Pons (tissue), 1 donor: ENCODE measurements at regions not wholly inside any gene's neighbourhood (a gene's known extent, or its start where the extent isn't known, plus 50 kb on each side); places are given as distances from the start of the nearest gene placed in this dataset.
"Not testable (repeated sequence)": the region's sequence is repeated elsewhere in the genome, so short reads cannot be mapped to it uniquely, and the experiment has no call there.

Source experiments
- DNase-seq: peaks from one replicate; pipeline ENCODE4 v3.0.0-alpha.2; 2016; ENCODE audit warnings: low spot score

GRCh38 chr7:11221984-11222383, 248.3 kb downstream of the PHF14 start:
- no peak for DNase-seq

GRCh38 chr7:11224535-11224934, 250.9 kb downstream of the PHF14 start:
- no peak for DNase-seq

DNA sequence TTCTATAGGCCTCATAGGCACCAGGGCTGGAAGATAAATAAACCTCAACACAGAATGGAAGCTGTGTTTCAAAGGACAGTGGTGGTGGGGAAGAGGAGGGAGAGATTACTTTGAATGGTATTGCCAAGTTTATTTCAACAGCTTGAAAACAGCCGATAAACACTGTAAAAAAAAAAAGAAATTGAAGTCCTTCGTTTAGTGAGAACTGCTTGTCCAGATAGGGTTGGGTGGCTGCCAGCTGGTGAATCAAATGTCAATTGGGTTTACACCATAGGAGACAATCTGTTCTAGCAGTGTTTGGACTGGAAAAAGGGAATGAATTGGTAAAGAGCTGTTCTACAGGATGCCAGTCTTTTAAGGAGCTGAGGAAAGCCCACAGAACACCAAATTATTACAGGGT, 254.8 kb downstream of the PHF14 start:
- peak; percentile 30 for DNase-seq

DNA sequence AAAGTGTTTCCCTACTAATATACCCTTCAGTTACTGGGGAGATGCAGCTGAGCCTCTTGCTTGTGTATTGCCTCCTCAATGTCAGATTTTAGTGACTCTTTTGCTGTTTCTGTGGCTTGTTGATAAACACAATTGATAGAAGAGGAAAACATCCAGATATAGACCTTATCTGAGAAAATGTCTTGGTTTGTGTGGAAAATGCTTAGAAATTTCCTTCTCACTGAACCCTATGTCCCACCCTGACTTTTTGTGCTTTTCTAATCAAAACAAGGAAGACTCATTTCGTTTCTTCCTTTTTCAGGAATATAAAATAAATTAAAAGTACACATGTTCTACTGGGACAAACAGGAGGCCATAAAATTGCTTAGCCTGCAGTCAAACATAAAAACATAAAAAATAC, 257.5 kb downstream of the PHF14 start:
- no peak for DNase-seq

DNA sequence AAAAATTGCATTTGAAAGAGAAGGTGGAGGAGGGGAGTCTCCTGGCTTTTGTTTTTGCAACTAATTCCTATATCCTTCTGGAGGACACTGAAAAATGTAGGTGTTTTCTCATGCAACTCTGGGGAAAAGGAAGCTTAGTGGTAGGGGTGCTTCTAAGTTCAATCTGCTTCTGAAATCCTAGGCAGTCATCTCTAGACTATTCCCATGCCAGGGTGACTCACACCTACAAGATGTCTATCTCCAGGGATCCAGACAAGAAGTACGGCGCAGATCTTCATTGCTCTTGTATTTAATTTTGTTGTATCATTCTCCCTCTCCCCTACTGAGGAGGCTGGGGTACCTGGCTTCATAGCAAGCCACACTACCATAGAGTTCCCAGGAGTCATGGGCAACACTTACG, 258.8 kb downstream of the PHF14 start:
- DNase-seq, result no peak

DNA sequence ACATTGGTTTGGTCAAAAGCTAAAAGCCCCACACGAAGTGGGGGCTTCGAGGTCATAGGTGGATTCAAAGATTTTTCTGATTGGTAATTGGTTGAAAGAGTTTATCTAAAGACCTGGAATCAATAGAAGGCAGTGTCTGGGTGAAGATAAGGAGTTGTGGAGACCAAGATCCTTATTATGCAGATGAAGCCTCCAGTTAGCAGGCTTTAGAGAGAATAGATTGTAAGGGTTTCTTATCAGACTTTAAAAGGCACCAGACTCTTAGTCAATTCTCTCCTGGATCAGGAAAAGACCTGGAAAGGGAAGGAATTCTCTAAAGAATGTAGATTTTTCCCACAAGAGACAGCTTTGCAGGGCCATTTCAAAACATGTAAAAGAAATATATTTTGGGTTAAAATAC, 260.2 kb downstream of the PHF14 start:
- DNase-seq, result no peak

- DNase-seq, result no peak
Observed at GRCh38 chr7:11235491-11235890, 261.8 kb downstream of the PHF14 start.

DNA sequence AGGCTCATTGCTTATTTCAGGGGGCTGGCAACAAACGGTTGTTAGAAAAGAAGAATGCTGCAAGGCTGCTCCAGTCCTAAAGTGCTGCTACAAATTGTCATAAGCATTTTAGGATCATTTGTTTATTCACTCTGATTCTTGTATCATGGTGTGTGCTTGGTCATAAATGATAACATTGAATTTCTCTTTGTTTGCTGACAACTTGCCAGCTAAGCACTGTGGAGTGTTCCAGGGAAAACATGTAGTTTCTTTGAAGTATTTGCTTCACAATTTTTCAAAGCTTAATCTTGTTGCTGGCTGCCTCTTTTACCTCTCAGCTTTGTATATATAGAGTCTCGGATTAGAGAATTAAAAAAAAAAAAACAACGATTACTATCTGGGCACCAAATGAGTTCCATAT, 263.0 kb downstream of the PHF14 start:
- no peak for DNase-seq

DNA sequence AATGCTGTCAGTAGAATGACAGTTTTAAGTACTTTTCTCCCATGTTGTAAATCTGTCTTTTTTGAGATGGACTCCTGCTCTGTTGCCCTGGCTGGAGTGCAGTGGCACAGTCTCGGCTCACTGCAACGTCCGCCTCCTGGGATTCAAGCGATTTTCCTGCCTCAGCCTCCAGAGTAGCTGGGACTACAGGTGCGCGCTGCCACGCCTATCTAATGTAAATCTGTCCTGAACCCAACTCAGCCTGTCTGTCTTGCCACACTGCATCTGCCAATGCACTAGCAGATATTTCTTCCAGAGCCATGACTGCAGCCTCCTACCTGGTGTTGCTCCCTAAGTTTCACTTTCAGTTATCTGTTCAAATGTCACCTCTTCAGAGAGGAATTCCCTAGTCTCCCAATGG, 264.1 kb downstream of the PHF14 start:
- DNase-seq, result no peak

DNA sequence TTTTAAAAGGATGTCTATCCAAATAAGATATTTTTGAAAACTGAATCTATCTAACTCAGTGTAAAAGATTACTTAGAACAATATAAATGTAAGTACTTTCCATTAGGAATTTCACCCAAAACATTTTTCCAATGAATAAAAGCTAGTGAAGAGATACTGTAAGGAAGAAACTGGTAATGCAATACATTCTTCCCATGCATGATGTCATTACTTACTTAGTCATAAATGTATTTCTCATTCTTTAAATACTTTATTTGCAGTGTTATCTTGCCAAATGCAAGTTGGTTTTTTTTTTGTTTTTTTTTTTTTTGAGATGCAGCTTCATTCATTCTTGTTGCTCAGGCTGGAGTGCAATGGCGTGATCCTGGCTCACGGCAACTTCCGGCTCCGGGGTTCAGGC, 265.6 kb downstream of the PHF14 start:
- no peak for DNase-seq

- no peak for DNase-seq
Observed at GRCh38 chr7:11243739-11244138, 270.1 kb downstream of the PHF14 start.

DNA sequence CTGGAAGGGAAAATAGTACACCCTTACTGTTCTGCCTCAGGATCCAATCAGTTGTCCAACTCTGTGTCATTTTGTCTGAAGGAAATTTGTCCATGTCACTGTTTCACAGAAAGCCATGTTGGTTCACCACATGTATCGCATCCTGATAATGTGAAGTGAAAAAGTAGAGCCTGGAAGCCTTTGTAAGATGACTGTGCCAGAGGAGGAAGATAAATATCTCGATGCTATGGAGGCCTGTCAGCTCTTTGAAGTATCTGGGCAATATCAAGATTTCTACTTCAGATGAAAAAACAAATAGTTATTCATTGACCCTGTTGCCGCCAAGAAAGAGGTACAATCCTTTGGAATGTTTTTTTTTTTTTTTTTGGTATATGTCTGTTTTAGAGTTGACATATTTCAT, 270.5 kb downstream of the PHF14 start:
- no peak for DNase-seq

DNA sequence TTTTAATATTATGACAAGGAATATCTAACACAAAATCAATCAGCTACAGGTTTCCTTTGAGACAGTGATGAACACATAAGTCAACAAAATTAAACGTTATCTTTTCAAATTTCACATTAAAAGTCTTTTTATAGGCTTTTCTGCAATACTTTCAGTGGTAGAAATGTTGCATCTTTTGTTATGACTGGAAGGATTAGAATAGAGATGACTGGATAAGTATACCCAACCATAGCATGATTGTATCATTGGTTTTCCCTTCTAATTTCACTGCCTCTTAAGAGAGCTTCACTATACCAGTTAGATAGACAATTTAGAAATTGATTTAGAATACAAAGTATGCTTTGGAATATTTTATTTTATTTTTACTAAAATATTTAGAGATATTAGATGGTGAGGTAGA, 273.9 kb downstream of the PHF14 start:
- no peak for DNase-seq

- DNase-seq, result no peak
Observed at GRCh38 chr7:11251436-11251835, 277.8 kb downstream of the PHF14 start.

- no peak for DNase-seq
Observed at GRCh38 chr7:11252011-11252607, 278.4 kb downstream of the PHF14 start.

GRCh38 chr7:11252705-11253272, 279.1 kb downstream of the PHF14 start:
- DNase-seq, result no peak

- DNase-seq, result no peak
Observed at GRCh38 chr7:11256501-11256900, 282.8 kb downstream of the PHF14 start.

- no peak for DNase-seq
Observed at GRCh38 chr7:11261470-11261869, 287.8 kb downstream of the PHF14 start.

GRCh38 chr7:11266101-11266500, 292.4 kb downstream of the PHF14 start:
- DNase-seq, result no peak

GRCh38 chr7:11272352-11272751, 298.7 kb downstream of the PHF14 start:
- no peak for DNase-seq

DNA sequence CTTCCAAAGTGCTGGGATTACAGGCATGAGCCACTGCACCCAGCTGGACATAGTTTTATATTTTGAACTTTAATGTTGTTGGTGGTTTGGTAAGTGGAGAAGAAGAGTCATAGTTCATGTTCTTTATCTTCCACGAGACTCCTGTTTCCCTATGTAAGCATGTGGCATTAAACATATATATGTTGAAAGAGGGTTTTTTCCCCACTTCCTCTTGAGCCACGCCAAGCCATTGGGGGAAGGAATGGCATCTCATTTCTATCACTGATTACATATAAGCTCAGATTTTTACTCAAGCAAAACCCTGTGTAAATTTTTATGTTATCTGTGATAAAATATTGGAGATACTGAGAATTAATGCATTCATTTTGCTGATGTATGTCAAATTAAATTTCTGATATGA, 300.4 kb downstream of the PHF14 start:
- no peak for DNase-seq

DNA sequence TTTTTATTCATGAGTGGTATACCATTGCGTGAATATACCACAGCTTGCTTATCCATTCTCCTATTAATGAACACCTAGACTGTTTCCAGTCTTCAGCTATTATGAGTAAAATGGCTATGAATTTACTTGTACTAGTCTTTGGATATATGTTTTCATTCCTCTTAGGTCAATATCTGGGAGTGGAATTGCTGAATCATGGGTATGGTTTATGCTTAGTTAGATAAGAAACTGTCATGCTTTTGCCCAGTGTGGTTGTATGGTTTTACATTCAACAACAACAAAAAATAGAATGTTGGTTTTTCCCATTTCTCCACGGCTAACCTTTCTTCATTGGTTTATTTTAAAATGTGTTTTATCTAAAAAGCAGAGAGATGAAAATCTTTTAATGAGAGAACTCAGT, 308.3 kb downstream of the PHF14 start:
- no peak for DNase-seq

- DNase-seq, result not testable (repeated sequence)
Observed at GRCh38 chr7:11283584-11283983, 309.9 kb downstream of the PHF14 start.

DNA sequence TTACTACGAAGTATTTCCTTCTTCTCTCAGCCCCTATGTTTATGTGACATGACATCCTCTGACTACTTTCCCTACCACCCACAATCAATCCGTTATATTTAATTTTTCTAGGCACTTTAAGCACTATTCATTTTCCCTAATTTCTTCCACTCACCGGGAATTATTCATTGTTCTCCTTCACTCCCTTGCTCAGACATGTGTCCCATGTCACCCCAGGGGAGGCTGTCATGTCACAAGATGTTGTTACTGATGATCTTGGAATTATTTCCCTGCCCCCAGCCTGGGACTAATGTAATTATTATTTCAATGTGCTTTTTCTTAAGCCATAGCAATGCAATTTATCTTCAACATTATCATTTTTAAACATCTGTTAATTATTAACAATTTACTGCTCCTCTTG, 317.2 kb downstream of the PHF14 start:
- DNase-seq, result no peak
